HepG2 (cell line): ENCODE measurements at regions not wholly inside any gene's neighbourhood (a gene's known extent, or its start where the extent isn't known, plus 50 kb on each side); places are given as distances from the start of the nearest gene placed in this dataset.

Source experiments
- CTCF ChIP-seq: sonication (generic); formaldehyde crosslinking; IDR thresholded peaks from 2 replicates; pipeline ENCODE4 v1.5.0; 2020; ENCODE audit warnings: mild to moderate bottlenecking, missing genetic modification reagents, moderate library complexity
- MTA3 ChIP-seq: sonication (generic); formaldehyde crosslinking; IDR thresholded peaks from 2 replicates; pipeline ENCODE4 v1.4.0; 2020; ENCODE audit warnings: missing genetic modification reagents
- RAD21 ChIP-seq: fragments of 450-650 bp; formaldehyde crosslinking; IDR thresholded peaks from 2 replicates; pipeline ENCODE4 v1.5.0; 2020; ENCODE audit warnings: mild to moderate bottlenecking
- SOX13 ChIP-seq, 3 experiments: fragments of 450-650 bp in 1 of 3; sonication (generic) in 1 of 3; formaldehyde crosslinking in 1 of 3; IDR thresholded peaks in 2 of 3; conservative IDR thresholded peaks in 1 of 3; 2 replicates each; pipeline versions ENCODE4 v1.5.0 to v1.6.1; 2016 to 2020; ENCODE audit warnings: antibody characterized with exemption in 1 of 3, mild to moderate bottlenecking in 1 of 3, missing compliant biosample characterization in 1 of 3, missing genetic modification reagents in 1 of 3, moderate library complexity in 1 of 3
- STAG1 ChIP-seq: sonication (generic); formaldehyde crosslinking; IDR thresholded peaks from 2 replicates; pipeline ENCODE4 v1.4.0; 2020; ENCODE audit warnings: missing genetic modification reagents
- TMF1 ChIP-seq: sonication (generic); formaldehyde crosslinking; IDR thresholded peaks from 2 replicates; pipeline ENCODE4 v1.8.1; 2022; ENCODE audit warnings: low read depth, missing genetic modification reagents
- ZNF124 ChIP-seq: sonication (generic); formaldehyde crosslinking; IDR thresholded peaks from 2 replicates; pipeline ENCODE4 v1.4.0; 2020; ENCODE audit warnings: missing genetic modification reagents
- ZNF580 ChIP-seq: IDR thresholded peaks from 2 replicates; pipeline ENCODE4 v1.6.1; 2016; ENCODE audit warnings: low read depth, borderline replicate concordance

- TF ChIP-seq CTCF (CRISPR knock-in tag) (no peak), SOX13 (IDR thresholded peaks at IDR 0.05) (no peak), SOX13 (CRISPR knock-in tag; conservative IDR thresholded peaks at IDR 0.05 in 1 of 2, IDR thresholded peaks at IDR 0.05 in 1 of 2) (no peak), ZNF580 (CRISPR knock-in tag) (no peak), ZNF124 (CRISPR knock-in tag) (no peak), STAG1 (CRISPR knock-in tag) (no peak), MTA3 (no peak), TMF1 (CRISPR knock-in tag) (no peak), RAD21 (no peak)
Measured at GRCh38 chr3:96548073-96548472, 266.3 kb upstream of the EPHA6 start.
